ENCODE measurements at regions not wholly inside any gene's neighbourhood (a gene's known extent, or its start where the extent isn't known, plus 50 kb on each side); places are given as distances from the start of the nearest gene placed in this dataset.
"Not testable (repeated sequence)": the region's sequence is repeated elsewhere in the genome, so short reads cannot be mapped to it uniquely, and the experiment has no call there.

- CTCF ChIA-PET = no interaction called here
- Mint-ChIP-seq H3K27ac (no peak overlapping the region), H3K27me3 (no peaks in the 10 kb centered on the region), H3K36me3 (no peaks in the 10 kb centered on the region), H3K4me1 (no peaks in the 10 kb centered on the region), H3K4me3 (no peak overlapping the region), H3K9me3 (peaks cover 11% of the 10 kb centered on the region)
- DNase-seq = no peak
Measured at GRCh38 chr13:60837806-60838205, 440.8 kb downstream of the TDRD3 start.

DNA sequence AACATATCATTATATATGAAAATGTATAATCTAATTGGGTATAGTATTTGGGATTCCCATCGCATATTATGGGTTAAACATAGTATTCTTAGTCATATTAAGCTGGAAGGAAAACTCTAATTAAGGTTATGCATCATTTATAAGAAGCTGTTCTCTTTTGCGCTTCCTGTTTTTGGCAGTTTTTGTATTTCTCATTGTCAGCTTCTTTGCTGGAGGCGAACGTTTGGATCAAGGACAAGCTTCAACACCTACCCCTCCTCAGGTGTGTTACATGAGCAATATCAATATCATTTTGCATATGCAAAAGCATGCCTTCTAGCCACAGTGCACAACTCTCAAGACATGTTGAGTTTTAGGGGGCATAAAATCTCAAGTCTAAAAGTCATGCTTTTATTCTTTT, 439.8 kb downstream of the TDRD3 start:
- H3K4me3 Mint-ChIP-seq = no peak overlapping the region
- no peak overlapping the region for H3K27ac Mint-ChIP-seq
- CTCF ChIA-PET = no interaction called here
- DNase-seq = no peak
- no peaks in the 10 kb centered on the region for H3K4me1 Mint-ChIP-seq
- no peaks in the 10 kb centered on the region for H3K27me3 Mint-ChIP-seq
- H3K36me3 Mint-ChIP-seq = no peaks in the 10 kb centered on the region
- H3K9me3 Mint-ChIP-seq = peaks cover 9% of the 10 kb centered on the region

DNA sequence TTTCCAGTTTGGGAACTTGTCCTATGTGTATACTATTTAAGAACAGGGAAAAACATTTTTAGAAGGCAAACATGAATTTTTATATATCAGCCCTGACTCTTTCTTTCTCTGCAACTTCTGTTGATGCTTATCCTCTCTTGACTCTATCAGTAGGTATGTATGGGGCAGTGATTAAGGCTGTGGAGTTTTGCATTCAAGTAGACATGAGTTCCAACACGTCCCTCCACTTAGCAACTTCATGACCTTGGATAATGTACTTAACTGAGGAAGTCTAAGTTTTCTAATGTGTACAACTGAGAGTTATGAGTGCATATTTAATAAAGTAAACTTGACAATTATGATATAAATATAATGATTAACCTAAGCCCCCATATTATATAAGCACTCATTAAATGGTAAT, 414.6 kb downstream of the TDRD3 start:
- no peak for DNase-seq

GRCh38 chr13:60805640-60806039, 408.6 kb downstream of the TDRD3 start:
- H3K36me3 Mint-ChIP-seq, H3K27me3 Mint-ChIP-seq, H3K4me1 Mint-ChIP-seq, H3K4me3 Mint-ChIP-seq, H3K9me3 Mint-ChIP-seq, DNase-seq, H3K27ac Mint-ChIP-seq, CTCF ChIA-PET: not testable (repeated sequence)

More for the DNA sequence above, 414.6 kb downstream of the TDRD3 start:
- no peaks in the 10 kb centered on the region for H3K36me3 Mint-ChIP-seq
- no peaks in the 10 kb centered on the region for H3K27me3 Mint-ChIP-seq
- H3K9me3 Mint-ChIP-seq = peaks cover 4% of the 10 kb centered on the region
- H3K4me3 Mint-ChIP-seq = no peak overlapping the region
- H3K4me1 Mint-ChIP-seq = no peaks in the 10 kb centered on the region
- no peak overlapping the region for H3K27ac Mint-ChIP-seq
- CTCF ChIA-PET = no interaction called here

DNA sequence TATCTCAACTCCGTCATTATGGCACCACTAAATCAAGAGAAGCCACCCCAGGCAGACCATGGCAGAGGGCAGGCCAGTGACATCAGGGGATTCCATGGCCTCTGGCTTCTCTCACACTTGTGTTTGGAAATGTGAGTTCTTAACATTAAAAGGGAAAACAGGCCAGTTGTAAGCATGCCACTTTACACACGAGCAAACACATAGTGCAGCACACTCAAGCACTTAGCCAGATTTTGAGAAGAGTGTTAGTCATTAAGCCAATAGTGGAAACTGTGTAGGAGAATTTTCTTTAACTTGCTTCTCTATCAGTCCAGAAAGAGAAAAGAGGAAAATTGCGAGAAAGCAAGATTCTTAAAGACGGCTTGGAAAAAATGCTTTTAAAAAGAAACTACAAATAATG, 401.5 kb downstream of the TDRD3 start:
- no peak for DNase-seq
- CTCF ChIA-PET = no interaction called here
- no peaks in the 10 kb centered on the region for H3K9me3 Mint-ChIP-seq
- no peaks in the 10 kb centered on the region for H3K4me1 Mint-ChIP-seq
- no peak overlapping the region for H3K27ac Mint-ChIP-seq
- H3K4me3 Mint-ChIP-seq = no peak overlapping the region
- H3K36me3 Mint-ChIP-seq = no peaks in the 10 kb centered on the region
- H3K27me3 Mint-ChIP-seq = no peaks in the 10 kb centered on the region

- H3K4me3 Mint-ChIP-seq = no peak overlapping the region
- DNase-seq = no peak
- CTCF ChIA-PET = no interaction called here
- H3K27me3 Mint-ChIP-seq = no peaks in the 10 kb centered on the region
- H3K4me1 Mint-ChIP-seq = no peaks in the 10 kb centered on the region
- no peaks in the 10 kb centered on the region for H3K36me3 Mint-ChIP-seq
- no peak overlapping the region for H3K27ac Mint-ChIP-seq
- H3K9me3 Mint-ChIP-seq = no peaks in the 10 kb centered on the region
Measured at GRCh38 chr13:60797112-60797511, 400.1 kb downstream of the TDRD3 start.

- CTCF ChIA-PET = no interaction called here
- no peak for DNase-seq
- H3K9me3 Mint-ChIP-seq = no peaks in the 10 kb centered on the region
- H3K27ac Mint-ChIP-seq = no peak overlapping the region
- H3K27me3 Mint-ChIP-seq = no peaks in the 10 kb centered on the region
- H3K4me1 Mint-ChIP-seq = no peaks in the 10 kb centered on the region
- no peaks in the 10 kb centered on the region for H3K36me3 Mint-ChIP-seq
- H3K4me3 Mint-ChIP-seq = no peak overlapping the region
Measured at GRCh38 chr13:60794751-60795150, 397.7 kb downstream of the TDRD3 start.

- CTCF ChIA-PET = no interaction called here
- no peaks in the 10 kb centered on the region for H3K27me3 Mint-ChIP-seq
- no peak overlapping the region for H3K4me3 Mint-ChIP-seq
- no peak for DNase-seq
- H3K36me3 Mint-ChIP-seq = no peaks in the 10 kb centered on the region
- no peaks in the 10 kb centered on the region for H3K4me1 Mint-ChIP-seq
- no peaks in the 10 kb centered on the region for H3K9me3 Mint-ChIP-seq
- no peak overlapping the region for H3K27ac Mint-ChIP-seq
Measured at GRCh38 chr13:60790620-60791019, 393.6 kb downstream of the TDRD3 start.

GRCh38 chr13:60788156-60788829, 391.3 kb downstream of the TDRD3 start:
- no peak for DNase-seq
- Mint-ChIP-seq H3K4me3 (no peak overlapping the region), H3K9me3 (no peaks in the 10 kb centered on the region), H3K4me1 (no peaks in the 10 kb centered on the region), H3K36me3 (no peaks in the 10 kb centered on the region), H3K27me3 (no peaks in the 10 kb centered on the region), H3K27ac (no peak overlapping the region)
- CTCF ChIA-PET = interaction anchor here (0.8 kb wide), 1 partner anchor 212 kb away, joined by 3 read pairs; no protein-coding TSS in a partner anchor

DNA sequence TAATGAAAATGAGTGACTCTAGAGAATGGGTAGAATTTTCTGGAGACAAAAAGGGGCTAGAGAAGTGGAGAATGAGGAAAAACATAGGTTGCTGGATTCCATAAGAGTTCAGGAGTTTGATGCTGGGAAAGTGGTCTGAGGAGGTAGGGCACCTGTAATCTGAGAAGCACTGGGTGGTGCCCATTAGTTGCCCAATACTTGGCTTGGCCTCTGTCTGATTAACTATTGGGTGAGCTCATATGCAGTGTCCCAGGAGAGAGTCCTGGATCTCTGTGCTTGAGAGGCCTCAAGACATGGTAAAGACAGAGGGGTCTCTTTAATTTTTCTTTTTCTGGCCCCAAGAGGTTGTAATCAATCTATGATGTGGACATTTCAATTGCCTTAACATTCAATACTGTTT, 390.1 kb downstream of the TDRD3 start:
- H3K4me3 Mint-ChIP-seq = no peak overlapping the region
- H3K27me3 Mint-ChIP-seq = no peaks in the 10 kb centered on the region
- DNase-seq = no peak
- no peaks in the 10 kb centered on the region for H3K4me1 Mint-ChIP-seq
- H3K9me3 Mint-ChIP-seq = peaks cover 3% of the 10 kb centered on the region
- CTCF ChIA-PET = no interaction called here
- H3K27ac Mint-ChIP-seq = no peak overlapping the region
- H3K36me3 Mint-ChIP-seq = no peaks in the 10 kb centered on the region

DNA sequence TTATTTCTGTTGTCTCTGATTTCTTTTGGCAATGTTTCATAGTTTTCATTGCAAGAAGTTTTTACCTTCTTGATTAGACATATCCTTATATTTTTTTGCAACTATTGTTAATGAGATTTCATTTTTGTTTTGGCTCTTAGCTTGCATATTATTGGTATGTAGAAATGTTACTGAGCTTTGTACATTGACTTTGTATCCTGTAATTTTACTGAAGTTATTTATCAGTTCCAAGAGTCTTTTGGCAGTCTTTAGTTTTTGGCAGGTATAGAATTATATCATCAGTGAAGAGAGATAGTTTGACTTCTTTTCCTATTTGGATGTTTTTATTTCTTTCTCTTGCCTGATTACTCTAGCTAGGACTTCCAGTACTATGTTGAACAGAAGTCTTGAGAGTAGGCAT, 375.7 kb downstream of the TDRD3 start:
- Mint-ChIP-seq H3K27me3 (no peaks in the 10 kb centered on the region), H3K36me3 (no peaks in the 10 kb centered on the region), H3K27ac (no peak overlapping the region), H3K9me3 (peaks cover 9% of the 10 kb centered on the region), H3K4me1 (no peaks in the 10 kb centered on the region), H3K4me3 (no peak overlapping the region)
- no peak for DNase-seq
- CTCF ChIA-PET = no interaction called here

GRCh38 chr13:60765700-60766411, 368.8 kb downstream of the TDRD3 start:
- Mint-ChIP-seq H3K27me3 (no peaks in the 10 kb centered on the region), H3K4me3 (no peak overlapping the region), H3K9me3 (peaks cover 1% of the 10 kb centered on the region), H3K27ac (no peak overlapping the region), H3K36me3 (no peaks in the 10 kb centered on the region), H3K4me1 (no peaks in the 10 kb centered on the region)
- CTCF ChIA-PET = no interaction called here
- DNase-seq = no peak

DNA sequence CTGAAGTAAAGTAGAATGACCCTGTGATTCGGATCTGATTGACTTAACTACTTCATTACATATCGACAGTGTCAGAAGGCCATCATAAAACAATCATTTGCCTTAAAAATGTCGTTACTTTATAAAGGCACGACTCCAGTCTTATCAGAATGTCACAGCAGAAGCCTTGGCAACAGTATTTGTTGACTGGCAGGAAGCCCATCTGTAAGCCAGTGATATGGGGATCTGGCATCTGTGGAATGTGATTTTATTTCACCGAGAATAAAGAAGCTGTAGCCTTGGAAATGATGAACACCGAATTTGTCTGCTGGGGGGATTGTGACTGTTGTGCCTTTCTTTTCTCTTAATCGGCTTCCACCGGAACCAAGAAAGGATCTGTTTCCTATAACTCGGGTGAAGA, 362.5 kb downstream of the TDRD3 start:
- Mint-ChIP-seq H3K27ac (no peak overlapping the region), H3K27me3 (no peaks in the 10 kb centered on the region), H3K9me3 (peaks cover 1% of the 10 kb centered on the region), H3K4me3 (no peak overlapping the region), H3K36me3 (no peaks in the 10 kb centered on the region), H3K4me1 (no peaks in the 10 kb centered on the region)
- no peak for DNase-seq
- CTCF ChIA-PET = no interaction called here

DNA sequence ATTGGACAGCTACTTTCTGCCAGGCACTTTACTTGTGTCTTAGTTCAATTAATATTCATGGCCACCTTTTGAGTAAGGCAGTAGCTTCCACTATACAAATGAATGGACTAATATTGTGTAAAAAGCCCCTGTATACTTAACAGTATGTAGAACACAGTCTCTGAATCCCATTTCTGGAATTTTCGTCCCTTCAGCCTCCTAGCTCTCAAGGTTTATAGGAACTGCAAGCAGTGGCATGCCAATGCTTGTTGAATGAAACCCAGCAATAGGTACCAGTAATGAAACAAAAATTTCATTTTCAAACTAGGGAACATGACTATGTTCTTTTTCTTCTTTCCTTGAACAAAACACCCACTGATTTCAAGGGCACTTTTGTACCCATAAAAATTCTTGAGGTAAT, 361.6 kb downstream of the TDRD3 start:
- no peaks in the 10 kb centered on the region for H3K36me3 Mint-ChIP-seq
- peaks cover 1% of the 10 kb centered on the region for H3K9me3 Mint-ChIP-seq
- no peaks in the 10 kb centered on the region for H3K4me1 Mint-ChIP-seq
- CTCF ChIA-PET = no interaction called here
- DNase-seq = no peak
- no peak overlapping the region for H3K4me3 Mint-ChIP-seq
- H3K27ac Mint-ChIP-seq = no peak overlapping the region
- no peaks in the 10 kb centered on the region for H3K27me3 Mint-ChIP-seq

DNA sequence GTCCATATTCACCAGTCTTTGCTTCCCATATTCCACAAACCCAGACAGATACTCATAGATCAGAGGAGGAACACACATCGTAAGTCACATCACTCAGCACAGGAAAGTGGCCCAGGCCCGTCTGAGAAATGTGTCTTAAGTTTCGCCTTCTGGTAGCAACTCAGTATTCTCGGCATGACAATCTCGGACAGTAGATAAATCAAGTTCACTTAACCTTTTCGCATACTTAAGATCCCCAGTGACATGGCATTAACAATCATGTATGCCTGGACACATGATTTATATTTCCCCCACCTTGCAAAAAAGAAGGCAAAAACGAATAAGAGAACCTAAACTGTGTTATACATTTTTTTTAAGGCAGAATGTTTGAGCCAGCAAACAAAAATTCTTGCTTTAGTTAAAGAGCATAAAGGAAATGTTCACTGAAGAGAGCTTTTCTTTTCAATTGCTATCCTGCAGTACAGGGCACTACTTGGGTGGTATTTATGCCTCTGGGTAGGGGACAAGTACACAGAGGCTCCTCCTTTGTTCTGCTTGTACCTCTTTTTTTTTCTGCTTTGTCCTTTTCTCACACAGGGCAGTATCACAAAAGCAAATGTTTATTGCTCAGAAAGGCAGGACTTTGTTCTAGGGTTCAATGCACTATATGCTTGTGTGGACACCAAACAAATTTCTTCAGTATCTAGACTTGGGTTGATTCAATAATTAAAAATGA, 360.6 kb downstream of the TDRD3 start:
- Mint-ChIP-seq H3K4me1 (no peaks in the 10 kb centered on the region), H3K4me3 (no peak overlapping the region), H3K9me3 (no peaks in the 10 kb centered on the region), H3K27ac (no peak overlapping the region), H3K36me3 (no peaks in the 10 kb centered on the region), H3K27me3 (no peaks in the 10 kb centered on the region)
- no peak for DNase-seq
- CTCF ChIA-PET = no interaction called here

All from activated naive CD4-positive, alpha-beta T cell treated with anti-CD3 and anti-CD28 coated beads, Interleukin-2, amount 10 ng/mL, durations not matched to agents 7 days and 5 days (primary cell).